ENCODE measurements at regions not wholly inside any gene's neighbourhood (a gene's known extent, or its start where the extent isn't known, plus 50 kb on each side); places are given as distances from the start of the nearest gene placed in this dataset.

- in situ Hi-C loops (cut with MboI; ENCODE audit: low sequenced_read_pairs, unreplicated experiment): no loop called here
- TF ChIP-seq CTCF (IDR thresholded peaks at IDR 0.05; ENCODE audit: borderline replicate concordance, control extremely low read depth, extremely low read depth, insufficient read depth, missing control alignments): no peak
- DNase-seq (ENCODE audit: low spot score): no peak
These were observed 1051.3 kb downstream of the VRK1 start for GRCh38 chr14:97848317-97848980.

- in situ Hi-C loops (cut with MboI; ENCODE audit: low sequenced_read_pairs, unreplicated experiment): no loop called here
- DNase-seq (ENCODE audit: low spot score): no peak
- TF ChIP-seq CTCF (IDR thresholded peaks at IDR 0.05; ENCODE audit: borderline replicate concordance, control extremely low read depth, extremely low read depth, insufficient read depth, missing control alignments): no peak
These were observed 1053.3 kb downstream of the VRK1 start for GRCh38 chr14:97850466-97850865.

- TF ChIP-seq CTCF (IDR thresholded peaks at IDR 0.05; ENCODE audit: borderline replicate concordance, control extremely low read depth, extremely low read depth, insufficient read depth, missing control alignments): no peak
- in situ Hi-C loops (cut with MboI; ENCODE audit: low sequenced_read_pairs, unreplicated experiment): no loop called here
- DNase-seq (ENCODE audit: low spot score): no peak
These were observed 1053.7 kb downstream of the VRK1 start for GRCh38 chr14:97850886-97851285.

- TF ChIP-seq CTCF (IDR thresholded peaks at IDR 0.05; ENCODE audit: borderline replicate concordance, control extremely low read depth, extremely low read depth, insufficient read depth, missing control alignments): no peak
- no peak for DNase-seq (ENCODE audit: low spot score)
- in situ Hi-C loops (cut with MboI; ENCODE audit: low sequenced_read_pairs, unreplicated experiment): no loop called here
These were observed 1054.3 kb downstream of the VRK1 start for GRCh38 chr14:97851428-97851995.

GRCh38 chr14:97854918-97855317, 1057.7 kb downstream of the VRK1 start:
- TF ChIP-seq CTCF (IDR thresholded peaks at IDR 0.05; ENCODE audit: borderline replicate concordance, control extremely low read depth, extremely low read depth, insufficient read depth, missing control alignments): no peak
- no peak for DNase-seq (ENCODE audit: low spot score)
- in situ Hi-C loops (cut with MboI; ENCODE audit: low sequenced_read_pairs, unreplicated experiment): no loop called here

GRCh38 chr14:97866195-97866594, 1069.0 kb downstream of the VRK1 start:
- DNase-seq (ENCODE audit: low spot score): no peak
- no peak for TF ChIP-seq CTCF (IDR thresholded peaks at IDR 0.05; ENCODE audit: borderline replicate concordance, control extremely low read depth, extremely low read depth, insufficient read depth, missing control alignments)
- in situ Hi-C loops (cut with MboI; ENCODE audit: low sequenced_read_pairs, unreplicated experiment): no loop called here
